ENCODE measurements at regions not wholly inside any gene's neighbourhood (a gene's known extent, or its start where the extent isn't known, plus 50 kb on each side); places are given as distances from the start of the nearest gene placed in this dataset.

DNA sequence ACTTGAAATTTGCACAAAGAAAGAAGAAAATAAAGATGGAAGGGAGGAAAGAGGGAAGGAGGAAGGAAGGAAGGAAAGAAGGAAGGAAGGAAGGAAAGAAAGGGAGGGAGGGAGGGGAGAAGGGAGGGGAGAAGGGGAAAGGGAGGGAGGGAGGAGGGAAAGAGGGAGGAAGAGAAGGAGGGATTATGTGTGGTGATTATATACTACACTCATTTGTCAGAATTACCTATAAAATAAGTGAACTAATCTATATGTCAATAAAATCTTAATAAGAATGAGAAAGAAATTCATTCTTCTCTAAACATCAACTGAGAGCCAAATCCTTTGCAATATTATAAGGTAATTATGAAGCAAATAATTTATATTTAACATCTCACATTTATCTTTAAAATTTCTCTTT is 77.9 kb upstream of the TFAP2D start:
- H2BK120ac ChIP-seq (ENCODE audit: low read depth, low read length), result no peak overlapping the region
- no peak overlapping the region for H2AK9ac ChIP-seq (replicated peaks; ENCODE audit: low read depth, low read length, poor library complexity)
- H2BK5ac ChIP-seq (ENCODE audit: low read depth, low read length, poor library complexity, severe bottlenecking), result no peak overlapping the region
- H3K56ac ChIP-seq (ENCODE audit: extremely low read depth, insufficient read depth, low read length), result no peak overlapping the region
- no peak overlapping the region for H3K9ac ChIP-seq (ENCODE audit: low read depth, low read length)
- in situ Hi-C loops (cut with MboI; ENCODE audit: low sequenced_read_pairs) (no loop called here), intact Hi-C loops (cut with micrococcal nuclease) (no loop called here), dilution Hi-C loops (cut with HindIII; ENCODE audit: low sequenced_read_pairs, unreplicated experiment) (no loop called here)
- H3K4ac ChIP-seq (ENCODE audit: low read depth, low read length), result no peak overlapping the region
- H3K9me1 ChIP-seq (ENCODE audit: insufficient read depth, low read length), result no peaks in the 10 kb centered on the region
- ChIA-PET CTCF (no interaction called here), POLR2A (ENCODE audit: unreplicated experiment) (no interaction called here)
- no peak overlapping the region for H2AK5ac ChIP-seq (ENCODE audit: low read depth, low read length)
- no TSS peak for BruUV-seq (replicated peaks)
- no peak overlapping the region for H3K23ac ChIP-seq (ENCODE audit: low read depth, low read length)
- ATAC-seq (ENCODE audit: low read depth), result no peak
- TF ChIP-seq, protein P1, sequence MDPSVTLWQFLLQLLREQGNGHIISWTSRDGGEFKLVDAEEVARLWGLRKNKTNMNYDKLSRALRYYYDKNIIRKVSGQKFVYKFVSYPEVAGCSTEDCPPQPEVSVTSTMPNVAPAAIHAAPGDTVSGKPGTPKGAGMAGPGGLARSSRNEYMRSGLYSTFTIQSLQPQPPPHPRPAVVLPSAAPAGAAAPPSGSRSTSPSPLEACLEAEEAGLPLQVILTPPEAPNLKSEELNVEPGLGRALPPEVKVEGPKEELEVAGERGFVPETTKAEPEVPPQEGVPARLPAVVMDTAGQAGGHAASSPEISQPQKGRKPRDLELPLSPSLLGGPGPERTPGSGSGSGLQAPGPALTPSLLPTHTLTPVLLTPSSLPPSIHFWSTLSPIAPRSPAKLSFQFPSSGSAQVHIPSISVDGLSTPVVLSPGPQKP (IDR thresholded peaks at IDR 0.05; ENCODE audit: borderline replicate concordance, low read depth, low read length), result no peak
- TF ChIP-seq RAD21 (IDR thresholded peaks at IDR 0.05; ENCODE audit: low read length) (no peak), MAFK (IDR thresholded peaks at IDR 0.05; ENCODE audit: low read depth, low read length) (no peak), RFX5 (IDR thresholded peaks at IDR 0.05; ENCODE audit: low read depth, low read length) (no peak), MXI1 (IDR thresholded peaks at IDR 0.05; ENCODE audit: borderline replicate concordance, low read depth, low read length) (no peak), CTCF (conservative IDR thresholded peaks at IDR 0.05; ENCODE audit: low read depth, low read length) (no peak), CEBPB (IDR thresholded peaks at IDR 0.05; ENCODE audit: low read depth, low read length) (no peak), RCOR1 (IDR thresholded peaks at IDR 0.05; ENCODE audit: insufficient replicate concordance, low read length) (no peak), USF2 (IDR thresholded peaks at IDR 0.05; ENCODE audit: low read depth, low read length) (no peak), CHD1 (IDR thresholded peaks at IDR 0.05; ENCODE audit: low read depth, low read length) (no peak), MAZ (IDR thresholded peaks at IDR 0.05; ENCODE audit: borderline replicate concordance, low read depth, low read length) (no peak), BHLHE40 (IDR thresholded peaks at IDR 0.05; ENCODE audit: low read depth, low read length) (no peak), NFE2L2 (IDR thresholded peaks at IDR 0.05; ENCODE audit: low read depth, low read length) (no peak)
- no peak overlapping the region for H2BK20ac ChIP-seq (ENCODE audit: low read depth, low read length)
- H3K36me3 ChIP-seq (ENCODE audit: control insufficient read depth, insufficient read depth, low read length), result no peaks in the 10 kb centered on the region
- no peak overlapping the region for H4K8ac ChIP-seq (ENCODE audit: low read depth in 2 of 2, low read length in 2 of 2)
- H3K4me1 ChIP-seq (ENCODE audit: control insufficient read depth, insufficient read depth, low read length), result no peaks in the 10 kb centered on the region
- no peak overlapping the region for H3K4me2 ChIP-seq (ENCODE audit: low read depth, low read length)
- no peaks in the 10 kb centered on the region for H3K79me1 ChIP-seq (ENCODE audit: low read depth in 1 of 2, low read length in 2 of 2)
- H3K14ac ChIP-seq (replicated peaks; ENCODE audit: low read depth, low read length), result no peak overlapping the region
- no peak overlapping the region for H3K27ac ChIP-seq (ENCODE audit: insufficient read depth, low read length)
- H2BK15ac ChIP-seq (ENCODE audit: low read depth, low read length), result no peak overlapping the region
- H4K20me1 ChIP-seq (ENCODE audit: insufficient read depth, low read length), result no peaks in the 10 kb centered on the region
- H3K18ac ChIP-seq (ENCODE audit: low read depth, low read length), result no peak overlapping the region
- H3K27me3 ChIP-seq (ENCODE audit: control insufficient read depth, insufficient read depth, low read length), result no peaks in the 10 kb centered on the region
- no peak overlapping the region for H4K91ac ChIP-seq (ENCODE audit: insufficient read depth, low read depth, low read length)
- H4K5ac ChIP-seq (ENCODE audit: low read depth, low read length), result no peak overlapping the region
- no peak overlapping the region for H2AFZ ChIP-seq (replicated peaks; ENCODE audit: low read length, poor library complexity)
- H3K4me3 ChIP-seq (ENCODE audit: insufficient read depth, low read depth, low read length), result no peak overlapping the region
- no peaks in the 10 kb centered on the region for H3K9me3 ChIP-seq (ENCODE audit: control insufficient read depth, insufficient read depth, low read length)
- no peak for DNase-seq
